ENCODE measurements at regions not wholly inside any gene's neighbourhood (a gene's known extent, or its start where the extent isn't known, plus 50 kb on each side); places are given as distances from the start of the nearest gene placed in this dataset.

- DNase-seq (no peak), FAIRE-seq (no peak)
- WGBS, 3 donors: 81 to 84% (median 82%) methylated on average over 7 of the region's 7 CpGs
- H3K27me3 ChIP-seq (ENCODE audit: control insufficient read depth in 3 of 3, insufficient read depth in 3 of 3, low read length in 3 of 3): no peaks in the 10 kb centered on the region
- peaks cover 0 to 6% (median 0%) of the 10 kb centered on the region in 3 donors for H3K36me3 ChIP-seq (ENCODE audit: control insufficient read depth in 3 of 3, insufficient read depth in 2 of 3, low read depth in 1 of 3, low read length in 3 of 3)
- peaks cover 0 to 18% of the 10 kb centered on the region in 2 donors for H3K9me3 ChIP-seq (ENCODE audit: control insufficient read depth in 2 of 2, insufficient read depth in 1 of 2, low read depth in 1 of 2, low read length in 1 of 2)
- no peak overlapping the region for H3K4me3 ChIP-seq (ENCODE audit: low read depth in 1 of 3, low read length in 3 of 3)
- H3K4me1 ChIP-seq (ENCODE audit: control insufficient read depth in 3 of 3, insufficient read depth in 2 of 3, low read depth in 1 of 3, low read length in 2 of 3): peaks cover 0 to 2% (median 0%) of the 10 kb centered on the region in 3 donors
- no peak overlapping the region for H3K27ac ChIP-seq (ENCODE audit: low read depth in 1 of 3, low read length in 2 of 3)
These were observed 87.9 kb upstream of the MAP4K3 start for GRCh38 chr2:39524756-39525635.

DNA sequence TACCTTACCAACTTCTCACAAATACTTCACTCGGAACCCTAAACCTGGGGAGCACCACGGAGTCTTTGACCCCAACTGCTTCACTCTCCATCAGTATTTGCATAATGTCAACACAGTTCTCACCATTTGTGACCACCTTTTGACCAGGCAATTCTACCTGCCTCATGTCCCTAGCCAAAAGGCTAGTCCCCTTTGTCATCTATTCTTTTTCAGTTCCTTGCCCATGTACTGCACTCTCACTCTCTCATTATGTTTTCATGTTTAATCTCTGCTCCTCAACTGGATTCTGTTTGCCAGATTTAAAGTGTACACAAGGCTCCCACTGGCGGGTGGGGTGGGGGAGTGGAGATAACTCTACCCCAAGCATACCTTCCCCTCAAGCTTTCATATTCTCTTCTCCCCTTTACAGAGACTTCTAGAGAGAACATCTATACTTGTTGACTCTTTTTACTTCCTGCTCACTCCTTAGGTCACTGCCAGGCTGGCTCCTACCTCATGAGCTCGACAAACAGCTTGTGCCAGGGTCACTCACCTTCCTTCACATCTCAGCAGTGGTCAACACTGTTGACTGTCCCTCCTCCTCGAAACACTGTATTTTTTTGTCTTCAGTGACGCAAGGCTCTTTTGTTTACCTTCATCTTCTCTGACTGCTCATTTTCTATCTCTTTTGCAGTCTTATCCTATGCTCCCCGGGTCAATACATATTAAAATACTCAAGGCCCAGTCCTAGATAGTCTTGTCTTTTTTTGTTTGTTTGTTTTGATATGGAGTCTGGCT lies 88.7 kb upstream of the MAP4K3 start:
- FAIRE-seq: no peak
- Histone ChIP-seq H3K27me3 (ENCODE audit: control insufficient read depth in 3 of 3, insufficient read depth in 3 of 3, low read length in 3 of 3) (no peaks in the 10 kb centered on the region), H3K27ac (ENCODE audit: low read depth in 1 of 3, low read length in 2 of 3) (no peak overlapping the region), H3K9me3 (ENCODE audit: control insufficient read depth in 2 of 2, insufficient read depth in 1 of 2, low read depth in 1 of 2, low read length in 1 of 2) (peaks cover 0 to 15% of the 10 kb centered on the region in 2 donors), H3K4me3 (ENCODE audit: low read depth in 1 of 3, low read length in 3 of 3) (no peak overlapping the region), H3K4me1 (ENCODE audit: control insufficient read depth in 3 of 3, insufficient read depth in 2 of 3, low read depth in 1 of 3, low read length in 2 of 3) (peaks cover 0 to 2% (median 0%) of the 10 kb centered on the region in 3 donors), H3K36me3 (ENCODE audit: control insufficient read depth in 3 of 3, insufficient read depth in 2 of 3, low read depth in 1 of 3, low read length in 3 of 3) (peaks cover 0 to 6% (median 0%) of the 10 kb centered on the region in 3 donors)
- no peak for DNase-seq
- WGBS, 3 donors: 91 to 96% (median 91%) methylated on average over 7 of the region's 7 CpGs

DNA sequence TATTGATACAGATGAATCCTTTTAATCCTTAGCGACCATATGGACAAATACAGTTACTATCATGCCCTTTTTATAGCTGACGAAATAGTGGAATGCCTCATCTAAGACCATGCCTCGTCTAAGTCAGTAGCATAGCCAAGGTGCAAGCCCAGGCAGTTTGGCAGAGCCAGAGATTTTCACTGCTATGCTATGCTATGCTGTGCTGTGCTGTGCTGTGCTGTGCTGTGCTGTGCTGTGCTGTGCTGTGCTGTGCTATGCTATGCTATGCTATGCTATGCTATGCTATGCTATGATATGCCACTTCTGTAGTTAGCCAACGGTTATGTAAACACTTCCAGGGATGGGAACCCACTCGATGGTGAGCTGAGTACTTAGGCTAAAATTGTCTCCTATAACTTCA lies 91.6 kb upstream of the MAP4K3 start:
- Histone ChIP-seq H3K4me3 (ENCODE audit: low read depth in 1 of 3, low read length in 3 of 3) (no peak overlapping the region), H3K27ac (ENCODE audit: low read depth in 1 of 3, low read length in 2 of 3) (no peak overlapping the region), H3K27me3 (ENCODE audit: control insufficient read depth in 3 of 3, insufficient read depth in 3 of 3, low read length in 3 of 3) (no peaks in the 10 kb centered on the region), H3K4me1 (ENCODE audit: control insufficient read depth in 3 of 3, insufficient read depth in 2 of 3, low read depth in 1 of 3, low read length in 2 of 3) (no peaks in the 10 kb centered on the region), H3K36me3 (ENCODE audit: control insufficient read depth in 3 of 3, insufficient read depth in 2 of 3, low read depth in 1 of 3, low read length in 3 of 3) (no peaks in the 10 kb centered on the region), H3K9me3 (ENCODE audit: control insufficient read depth in 2 of 2, insufficient read depth in 1 of 2, low read depth in 1 of 2, low read length in 1 of 2) (no peaks in the 10 kb centered on the region)
- WGBS, 3 donors: 80 to 87% (median 81%) methylated on average over 5 of the region's 5 CpGs
- no peak for FAIRE-seq
- no peak for DNase-seq

GRCh38 chr2:39529836-39530235 lies 92.8 kb upstream of the MAP4K3 start:
- Histone ChIP-seq H3K27ac (ENCODE audit: low read depth in 1 of 3, low read length in 2 of 3) (no peak overlapping the region), H3K4me3 (ENCODE audit: low read depth in 1 of 3, low read length in 3 of 3) (no peak overlapping the region), H3K9me3 (ENCODE audit: control insufficient read depth in 2 of 2, insufficient read depth in 1 of 2, low read depth in 1 of 2, low read length in 1 of 2) (no peaks in the 10 kb centered on the region), H3K4me1 (ENCODE audit: control insufficient read depth in 3 of 3, insufficient read depth in 2 of 3, low read depth in 1 of 3, low read length in 2 of 3) (no peaks in the 10 kb centered on the region), H3K36me3 (ENCODE audit: control insufficient read depth in 3 of 3, insufficient read depth in 2 of 3, low read depth in 1 of 3, low read length in 3 of 3) (no peaks in the 10 kb centered on the region), H3K27me3 (ENCODE audit: control insufficient read depth in 3 of 3, insufficient read depth in 3 of 3, low read length in 3 of 3) (no peaks in the 10 kb centered on the region)
- DNase-seq (no peak), FAIRE-seq (no peak)
- WGBS, 3 donors: 85 to 90% (median 88%) methylated on average over 1 of the region's 1 CpG

GRCh38 chr2:39530411-39530866 lies 93.4 kb upstream of the MAP4K3 start:
- H3K4me1 ChIP-seq (ENCODE audit: control insufficient read depth in 3 of 3, insufficient read depth in 2 of 3, low read depth in 1 of 3, low read length in 2 of 3): no peaks in the 10 kb centered on the region
- no peaks in the 10 kb centered on the region for H3K9me3 ChIP-seq (ENCODE audit: control insufficient read depth in 2 of 2, insufficient read depth in 1 of 2, low read depth in 1 of 2, low read length in 1 of 2)
- no peaks in the 10 kb centered on the region for H3K27me3 ChIP-seq (ENCODE audit: control insufficient read depth in 3 of 3, insufficient read depth in 3 of 3, low read length in 3 of 3)
- no peak overlapping the region for H3K4me3 ChIP-seq (ENCODE audit: low read depth in 1 of 3, low read length in 3 of 3)
- DNase-seq (no peak), FAIRE-seq (no peak)
- WGBS, 3 donors: 28 to 68% (median 49%) methylated on average over 1 of the region's 1 CpG
- H3K27ac ChIP-seq (ENCODE audit: low read depth in 1 of 3, low read length in 2 of 3): no peak overlapping the region
- no peaks in the 10 kb centered on the region for H3K36me3 ChIP-seq (ENCODE audit: control insufficient read depth in 3 of 3, insufficient read depth in 2 of 3, low read depth in 1 of 3, low read length in 3 of 3)

DNA sequence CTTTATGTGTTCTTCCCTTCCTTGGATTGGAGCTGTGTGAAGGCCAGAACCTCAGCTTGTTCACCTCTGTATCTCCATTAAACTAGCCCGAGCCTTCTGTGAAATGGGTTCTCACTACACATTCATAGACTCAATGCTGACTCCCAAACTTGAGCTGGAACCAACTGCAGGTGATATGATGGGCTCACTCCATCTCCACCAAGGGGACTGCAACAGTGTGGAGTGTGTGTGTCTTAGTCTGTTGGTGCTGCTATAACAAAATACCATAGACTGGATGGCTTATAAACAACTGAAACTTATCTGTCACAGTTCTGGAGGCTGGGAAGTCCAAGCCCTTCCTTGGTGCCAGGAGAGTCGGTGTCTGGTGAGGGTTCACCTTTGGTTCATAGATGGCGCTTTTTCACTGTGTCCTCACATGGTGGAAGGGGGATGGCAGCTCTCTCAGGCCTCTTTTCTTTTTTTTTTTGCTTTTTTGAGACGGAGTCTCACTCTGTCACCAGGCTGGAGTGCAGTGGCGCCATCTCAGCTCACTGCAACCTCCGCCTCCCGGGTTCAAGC lies 94.2 kb upstream of the MAP4K3 start:
- H3K4me3 ChIP-seq (ENCODE audit: low read depth in 1 of 3, low read length in 3 of 3): no peak overlapping the region

DNA sequence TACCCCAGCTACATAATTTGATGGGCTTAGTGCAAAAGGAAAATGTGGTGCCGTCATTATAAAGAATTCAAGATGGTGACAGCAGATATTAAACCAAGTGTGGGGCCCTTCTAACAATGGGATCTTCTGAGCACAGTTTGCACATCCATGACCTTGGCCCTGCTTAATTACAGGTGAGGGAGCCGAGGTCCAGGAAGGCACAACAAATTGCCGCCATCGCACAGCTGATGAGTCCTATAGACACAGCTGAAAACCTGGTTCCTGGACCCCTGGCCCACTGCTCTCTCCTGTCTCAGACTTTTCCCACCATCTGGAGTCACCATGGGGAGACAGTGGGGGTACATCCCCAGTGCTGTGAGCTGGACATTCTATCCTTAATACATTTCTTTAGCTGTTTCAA lies 95.8 kb upstream of the MAP4K3 start:
- Histone ChIP-seq H3K4me1 (ENCODE audit: control insufficient read depth in 3 of 3, insufficient read depth in 2 of 3, low read depth in 1 of 3, low read length in 2 of 3) (no peaks in the 10 kb centered on the region), H3K27ac (ENCODE audit: low read depth in 1 of 3, low read length in 2 of 3) (no peak overlapping the region), H3K27me3 (ENCODE audit: control insufficient read depth in 3 of 3, insufficient read depth in 3 of 3, low read length in 3 of 3) (no peaks in the 10 kb centered on the region), H3K4me3 (ENCODE audit: low read depth in 1 of 3, low read length in 3 of 3) (no peak overlapping the region), H3K9me3 (ENCODE audit: control insufficient read depth in 2 of 2, insufficient read depth in 1 of 2, low read depth in 1 of 2, low read length in 1 of 2) (no peaks in the 10 kb centered on the region), H3K36me3 (ENCODE audit: control insufficient read depth in 3 of 3, insufficient read depth in 2 of 3, low read depth in 1 of 3, low read length in 3 of 3) (no peaks in the 10 kb centered on the region)
- WGBS, 3 donors: 78 to 89% (median 87%) methylated on average over 4 of the region's 4 CpGs
- DNase-seq: no peak
- no peak for FAIRE-seq

More for the DNA sequence above, 94.2 kb upstream of the MAP4K3 start:
- H3K4me1 ChIP-seq (ENCODE audit: control insufficient read depth in 3 of 3, insufficient read depth in 2 of 3, low read depth in 1 of 3, low read length in 2 of 3): no peaks in the 10 kb centered on the region
- no peak for FAIRE-seq
- H3K36me3 ChIP-seq (ENCODE audit: control insufficient read depth in 3 of 3, insufficient read depth in 2 of 3, low read depth in 1 of 3, low read length in 3 of 3): no peaks in the 10 kb centered on the region
- no peaks in the 10 kb centered on the region for H3K27me3 ChIP-seq (ENCODE audit: control insufficient read depth in 3 of 3, insufficient read depth in 3 of 3, low read length in 3 of 3)
- no peak overlapping the region for H3K27ac ChIP-seq (ENCODE audit: low read depth in 1 of 3, low read length in 2 of 3)
- WGBS, 3 donors: 78 to 82% (median 79%) methylated on average over 7 of the region's 7 CpGs
- H3K9me3 ChIP-seq (ENCODE audit: control insufficient read depth in 2 of 2, insufficient read depth in 1 of 2, low read depth in 1 of 2, low read length in 1 of 2): no peaks in the 10 kb centered on the region
- no peak for DNase-seq

- DNase-seq: no peak
- FAIRE-seq: no peak
- no peaks in the 10 kb centered on the region for H3K36me3 ChIP-seq (ENCODE audit: control insufficient read depth in 3 of 3, insufficient read depth in 2 of 3, low read depth in 1 of 3, low read length in 3 of 3)
- H3K27me3 ChIP-seq (ENCODE audit: control insufficient read depth in 3 of 3, insufficient read depth in 3 of 3, low read length in 3 of 3): no peaks in the 10 kb centered on the region
- H3K27ac ChIP-seq (ENCODE audit: low read depth in 1 of 3, low read length in 2 of 3): no peak overlapping the region
- H3K4me3 ChIP-seq (ENCODE audit: low read depth in 1 of 3, low read length in 3 of 3): no peak overlapping the region
- no peaks in the 10 kb centered on the region for H3K4me1 ChIP-seq (ENCODE audit: control insufficient read depth in 3 of 3, insufficient read depth in 2 of 3, low read depth in 1 of 3, low read length in 2 of 3)
- 81 to 85% (median 82%) methylated on average over 4 of the region's 4 CpGs for WGBS, 3 donors
- H3K9me3 ChIP-seq (ENCODE audit: control insufficient read depth in 2 of 2, insufficient read depth in 1 of 2, low read depth in 1 of 2, low read length in 1 of 2): no peaks in the 10 kb centered on the region
These were observed 97.1 kb upstream of the MAP4K3 start for GRCh38 chr2:39534095-39534711.

Measured in small intestine (tissue), 7 donors.